MCF 10A (cell line): ENCODE measurements at regions not wholly inside any gene's neighbourhood (a gene's known extent, or its start where the extent isn't known, plus 50 kb on each side); places are given as distances from the start of the nearest gene placed in this dataset.
"Not testable (repeated sequence)": the region's sequence is repeated elsewhere in the genome, so short reads cannot be mapped to it uniquely, and the experiment has no call there.

Experiments used
- BruUV-seq: library from RNA; stranded (reverse); fragments of 400-500 nt; replicated peaks from 2 replicates; lab custom pipeline; 2021; lab: Mats Ljungman, UMichigan
- CTCF ChIA-PET: fragments of 300-600 bp; sonication (Branson Sonifier 250); formaldehyde crosslinking; extraction: SDS; loops from one replicate; lab custom pipeline; 2021; ENCODE audit warnings: antibody characterized with exemption, inconsistent platforms; lab: Yijun Ruan, JAX
- POLR2A ChIA-PET: fragments of 300-600, 350-650 bp; sonication (Branson Sonifier 250); formaldehyde crosslinking; extraction: SDS; loops from one replicate; lab custom pipeline; 2020; ENCODE audit warnings: antibody characterized with exemption, inconsistent platforms; lab: Yijun Ruan, JAX
- DNase-seq: peaks from one replicate; pipeline ENCODE4 v3.0.0-alpha.2; 2018; ENCODE audit not compliant: unreplicated experiment
- H3K27ac Mint-ChIP-seq: one replicate; pipeline ENCODE4 v1.8.0; 2022; ENCODE audit warnings: mild to moderate bottlenecking, low read depth, mixed read lengths; ENCODE audit not compliant: unreplicated experiment
- H3K27me3 Mint-ChIP-seq: one replicate; pipeline ENCODE4 v1.8.0; 2022; ENCODE audit warnings: mixed read lengths; ENCODE audit not compliant: insufficient read depth, unreplicated experiment
- H3K36me3 Mint-ChIP-seq: one replicate; pipeline ENCODE4 v1.8.0; 2022; ENCODE audit warnings: mild to moderate bottlenecking, moderate library complexity, mixed read lengths; ENCODE audit not compliant: insufficient read depth, unreplicated experiment
- H3K4me1 Mint-ChIP-seq: one replicate; pipeline ENCODE4 v1.8.0; 2022; ENCODE audit warnings: mixed read lengths; ENCODE audit not compliant: insufficient read depth, unreplicated experiment
- H3K4me3 Mint-ChIP-seq: one replicate; pipeline ENCODE4 v1.8.0; 2022; ENCODE audit warnings: mild to moderate bottlenecking, moderate library complexity, mixed read lengths; ENCODE audit not compliant: unreplicated experiment
- H3K9me3 Mint-ChIP-seq: one replicate; pipeline ENCODE4 v1.8.0; 2022; ENCODE audit warnings: mixed read lengths; ENCODE audit not compliant: unreplicated experiment
- CTCF ChIP-seq: fragments of 200-600 bp; IDR thresholded peaks from one replicate; pipeline ENCODE4 v1.8.0; 2022; ENCODE audit warnings: antibody characterized with exemption, mild to moderate bottlenecking; ENCODE audit not compliant: unreplicated experiment
- intact Hi-C: fragments of 100-400 bp; cut with micrococcal nuclease; formaldehyde crosslinking; loops from 2 replicates; pipeline ENCODE4 v1.14.1; 2022

GRCh38 chr11:22938691-22939090 lies 78.4 kb upstream of the CCDC179 start:
- no peak for TF ChIP-seq CTCF
- no peak for DNase-seq
- ChIA-PET CTCF (interaction anchor here (0.9 kb wide), 1 partner anchor 10 kb away, joined by 3 read pairs; no protein-coding TSS in a partner anchor), POLR2A (no interaction called here)
- Mint-ChIP-seq H3K27ac (no peak overlapping the region), H3K27me3 (no peaks in the 10 kb centered on the region), H3K4me1 (no peaks in the 10 kb centered on the region), H3K4me3 (no peak overlapping the region), H3K36me3 (no peaks in the 10 kb centered on the region), H3K9me3 (peaks cover 8% of the 10 kb centered on the region)
- intact Hi-C loops, result no loop called here
- BruUV-seq, result no TSS peak

- not testable (repeated sequence) for H3K27ac Mint-ChIP-seq
These were observed 81.3 kb upstream of the CCDC179 start for GRCh38 chr11:22941544-22941943.

GRCh38 chr11:22957786-22958185 lies 97.5 kb upstream of the CCDC179 start:
- CTCF ChIA-PET, result interaction anchor here (1.4 kb wide), 1 partner anchor 37 kb away, joined by 6 read pairs; no protein-coding TSS in a partner anchor
- no peak overlapping the region for H3K4me3 Mint-ChIP-seq
- H3K4me1 Mint-ChIP-seq, result no peaks in the 10 kb centered on the region
- no peaks in the 10 kb centered on the region for H3K36me3 Mint-ChIP-seq
- H3K9me3 Mint-ChIP-seq, result peaks cover 5% of the 10 kb centered on the region
- H3K27me3 Mint-ChIP-seq, result no peaks in the 10 kb centered on the region
- no peak overlapping the region for H3K27ac Mint-ChIP-seq
- TF ChIP-seq CTCF, result no peak
- intact Hi-C loops, result no loop called here
- DNase-seq, result no peak
- no TSS peak for BruUV-seq
- POLR2A ChIA-PET, result no interaction called here

More at GRCh38 chr11:22941544-22941943, 81.3 kb upstream of the CCDC179 start:
- BruUV-seq, intact Hi-C loops, POLR2A ChIA-PET, H3K36me3 Mint-ChIP-seq, H3K4me1 Mint-ChIP-seq, H3K27me3 Mint-ChIP-seq, DNase-seq, H3K9me3 Mint-ChIP-seq, CTCF ChIA-PET, H3K4me3 Mint-ChIP-seq: not testable (repeated sequence)

GRCh38 chr11:22974251-22974650 lies 114.0 kb upstream of the CCDC179 start:
- BruUV-seq, result no TSS peak
- POLR2A ChIA-PET, result no interaction called here
- CTCF ChIA-PET, result no interaction called here

More at GRCh38 chr11:22974251-22974650, 114.0 kb upstream of the CCDC179 start:
- H3K4me3 Mint-ChIP-seq, result no peak overlapping the region
- H3K9me3 Mint-ChIP-seq, result peaks cover 16% of the 10 kb centered on the region
- no peak overlapping the region for H3K27ac Mint-ChIP-seq
- DNase-seq, result no peak
- intact Hi-C loops, result no loop called here
- no peaks in the 10 kb centered on the region for H3K4me1 Mint-ChIP-seq
- no peak for TF ChIP-seq CTCF
- peaks cover 10% of the 10 kb centered on the region for H3K27me3 Mint-ChIP-seq
- H3K36me3 Mint-ChIP-seq, result no peaks in the 10 kb centered on the region
